ENCODE measurements at regions not wholly inside any gene's neighbourhood (a gene's known extent, or its start where the extent isn't known, plus 50 kb on each side); places are given as distances from the start of the nearest gene placed in this dataset.

DNA sequence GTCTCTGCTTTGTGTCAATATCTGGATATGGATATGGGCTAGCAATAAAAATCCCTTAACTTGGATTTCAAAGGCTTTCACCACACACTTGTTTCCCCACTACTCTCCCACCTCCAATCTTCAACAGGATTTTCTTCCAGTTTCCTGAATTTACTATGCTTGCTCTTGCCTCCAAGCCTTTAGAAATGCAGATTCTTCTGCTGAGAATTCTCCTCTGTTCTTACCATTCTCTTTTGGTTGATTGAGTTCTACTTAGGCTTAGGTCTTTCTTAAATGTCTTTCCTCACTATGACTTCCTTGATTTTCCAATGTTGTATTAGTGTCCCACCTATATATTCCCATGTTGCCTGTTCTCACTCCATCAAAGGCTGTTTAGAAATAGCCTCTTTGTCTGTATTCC lies 1502.4 kb upstream of the TENM4 start:
- Histone ChIP-seq H3K27ac (replicated peaks) (no peak overlapping the region), H3K4me3 (replicated peaks; ENCODE audit: insufficient read depth, low read length) (no peak overlapping the region), H3K27me3 (ENCODE audit: insufficient read depth, poor library complexity, severe bottlenecking) (no peaks in the 10 kb centered on the region)
- no peak for TF ChIP-seq GABPA (IDR thresholded peaks at IDR 0.05; ENCODE audit: low read depth)
- TF ChIP-seq POLR2AphosphoS5 (IDR thresholded peaks at IDR 0.05; ENCODE audit: low read depth) = no peak
- TF ChIP-seq, protein P1, sequence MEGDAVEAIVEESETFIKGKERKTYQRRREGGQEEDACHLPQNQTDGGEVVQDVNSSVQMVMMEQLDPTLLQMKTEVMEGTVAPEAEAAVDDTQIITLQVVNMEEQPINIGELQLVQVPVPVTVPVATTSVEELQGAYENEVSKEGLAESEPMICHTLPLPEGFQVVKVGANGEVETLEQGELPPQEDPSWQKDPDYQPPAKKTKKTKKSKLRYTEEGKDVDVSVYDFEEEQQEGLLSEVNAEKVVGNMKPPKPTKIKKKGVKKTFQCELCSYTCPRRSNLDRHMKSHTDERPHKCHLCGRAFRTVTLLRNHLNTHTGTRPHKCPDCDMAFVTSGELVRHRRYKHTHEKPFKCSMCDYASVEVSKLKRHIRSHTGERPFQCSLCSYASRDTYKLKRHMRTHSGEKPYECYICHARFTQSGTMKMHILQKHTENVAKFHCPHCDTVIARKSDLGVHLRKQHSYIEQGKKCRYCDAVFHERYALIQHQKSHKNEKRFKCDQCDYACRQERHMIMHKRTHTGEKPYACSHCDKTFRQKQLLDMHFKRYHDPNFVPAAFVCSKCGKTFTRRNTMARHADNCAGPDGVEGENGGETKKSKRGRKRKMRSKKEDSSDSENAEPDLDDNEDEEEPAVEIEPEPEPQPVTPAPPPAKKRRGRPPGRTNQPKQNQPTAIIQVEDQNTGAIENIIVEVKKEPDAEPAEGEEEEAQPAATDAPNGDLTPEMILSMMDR (IDR thresholded peaks at IDR 0.05; ENCODE audit: insufficient read depth, low read length) = no peak
- TF ChIP-seq SPI1 (IDR thresholded peaks at IDR 0.05; ENCODE audit: borderline replicate concordance, low read depth) = no peak
- TF ChIP-seq, protein P2, sequence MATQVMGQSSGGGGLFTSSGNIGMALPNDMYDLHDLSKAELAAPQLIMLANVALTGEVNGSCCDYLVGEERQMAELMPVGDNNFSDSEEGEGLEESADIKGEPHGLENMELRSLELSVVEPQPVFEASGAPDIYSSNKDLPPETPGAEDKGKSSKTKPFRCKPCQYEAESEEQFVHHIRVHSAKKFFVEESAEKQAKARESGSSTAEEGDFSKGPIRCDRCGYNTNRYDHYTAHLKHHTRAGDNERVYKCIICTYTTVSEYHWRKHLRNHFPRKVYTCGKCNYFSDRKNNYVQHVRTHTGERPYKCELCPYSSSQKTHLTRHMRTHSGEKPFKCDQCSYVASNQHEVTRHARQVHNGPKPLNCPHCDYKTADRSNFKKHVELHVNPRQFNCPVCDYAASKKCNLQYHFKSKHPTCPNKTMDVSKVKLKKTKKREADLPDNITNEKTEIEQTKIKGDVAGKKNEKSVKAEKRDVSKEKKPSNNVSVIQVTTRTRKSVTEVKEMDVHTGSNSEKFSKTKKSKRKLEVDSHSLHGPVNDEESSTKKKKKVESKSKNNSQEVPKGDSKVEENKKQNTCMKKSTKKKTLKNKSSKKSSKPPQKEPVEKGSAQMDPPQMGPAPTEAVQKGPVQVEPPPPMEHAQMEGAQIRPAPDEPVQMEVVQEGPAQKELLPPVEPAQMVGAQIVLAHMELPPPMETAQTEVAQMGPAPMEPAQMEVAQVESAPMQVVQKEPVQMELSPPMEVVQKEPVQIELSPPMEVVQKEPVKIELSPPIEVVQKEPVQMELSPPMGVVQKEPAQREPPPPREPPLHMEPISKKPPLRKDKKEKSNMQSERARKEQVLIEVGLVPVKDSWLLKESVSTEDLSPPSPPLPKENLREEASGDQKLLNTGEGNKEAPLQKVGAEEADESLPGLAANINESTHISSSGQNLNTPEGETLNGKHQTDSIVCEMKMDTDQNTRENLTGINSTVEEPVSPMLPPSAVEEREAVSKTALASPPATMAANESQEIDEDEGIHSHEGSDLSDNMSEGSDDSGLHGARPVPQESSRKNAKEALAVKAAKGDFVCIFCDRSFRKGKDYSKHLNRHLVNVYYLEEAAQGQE (IDR thresholded peaks at IDR 0.05; ENCODE audit: insufficient replicate concordance, low read depth) = no peak
- DNase-seq (ENCODE audit: low read depth in 1 of 2, low spot score in 1 of 2) = no peak

DNA sequence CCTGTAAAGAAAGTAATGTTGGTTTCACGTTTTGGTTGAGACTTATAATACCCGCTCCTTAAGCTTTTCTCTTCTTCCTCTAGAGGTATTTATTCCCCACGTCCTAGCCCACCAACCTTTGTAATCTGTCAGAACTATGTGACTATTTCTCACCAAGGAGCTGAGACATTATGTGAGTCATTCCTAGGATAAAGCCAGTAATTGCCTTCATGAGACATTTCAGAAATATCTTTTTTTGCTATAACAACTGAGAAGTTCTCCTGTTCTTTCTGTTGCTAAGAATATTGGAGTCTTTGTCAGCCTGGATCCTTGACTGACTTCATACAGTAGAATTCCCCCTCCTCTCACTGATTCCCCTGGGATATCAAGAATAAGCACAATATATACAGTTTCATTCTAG lies 1497.0 kb upstream of the TENM4 start:
- Histone ChIP-seq H3K27ac (replicated peaks) (no peak overlapping the region), H3K4me3 (replicated peaks; ENCODE audit: insufficient read depth, low read length) (no peak overlapping the region), H3K27me3 (ENCODE audit: insufficient read depth, poor library complexity, severe bottlenecking) (no peaks in the 10 kb centered on the region)
- TF ChIP-seq GABPA (IDR thresholded peaks at IDR 0.05; ENCODE audit: low read depth) (no peak), SPI1 (IDR thresholded peaks at IDR 0.05; ENCODE audit: borderline replicate concordance, low read depth) (no peak), POLR2AphosphoS5 (IDR thresholded peaks at IDR 0.05; ENCODE audit: low read depth) (no peak)
- TF ChIP-seq, protein P2 (IDR thresholded peaks at IDR 0.05; ENCODE audit: insufficient replicate concordance, low read depth) = no peak
- DNase-seq (ENCODE audit: low read depth in 1 of 2, low spot score in 1 of 2) = no peak

DNA sequence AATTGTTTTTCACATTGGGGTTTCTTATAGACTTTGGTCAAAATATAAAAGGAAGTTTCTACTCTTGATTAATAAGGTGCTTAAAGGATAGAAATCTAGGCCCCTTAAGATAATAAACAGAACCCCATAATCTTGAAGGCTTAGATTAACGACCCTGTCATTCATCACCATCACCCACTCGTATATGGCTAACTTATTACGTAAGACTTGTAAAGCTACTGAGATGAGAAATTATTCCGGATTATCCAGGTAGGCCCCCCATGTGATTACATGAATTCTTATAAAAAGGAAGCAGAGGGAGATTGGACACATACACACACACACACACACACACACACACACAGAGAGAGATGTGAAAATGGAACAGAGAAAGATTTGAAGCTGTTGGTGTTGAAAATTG lies 1489.2 kb upstream of the TENM4 start:
- TF ChIP-seq POLR2AphosphoS5 (IDR thresholded peaks at IDR 0.05; ENCODE audit: low read depth) = no peak
- TF ChIP-seq SPI1 (IDR thresholded peaks at IDR 0.05; ENCODE audit: borderline replicate concordance, low read depth) = no peak
- TF ChIP-seq, protein P1 (IDR thresholded peaks at IDR 0.05; ENCODE audit: insufficient read depth, low read length) = no peak
- TF ChIP-seq, protein P2 (IDR thresholded peaks at IDR 0.05; ENCODE audit: insufficient replicate concordance, low read depth) = no peak
- no peak for TF ChIP-seq GABPA (IDR thresholded peaks at IDR 0.05; ENCODE audit: low read depth)
- no peak overlapping the region for H3K27ac ChIP-seq (replicated peaks)

More for the DNA sequence above, 1489.2 kb upstream of the TENM4 start:
- H3K27me3 ChIP-seq (ENCODE audit: insufficient read depth, poor library complexity, severe bottlenecking) = no peaks in the 10 kb centered on the region
- H3K4me3 ChIP-seq (replicated peaks; ENCODE audit: insufficient read depth, low read length) = no peak overlapping the region
- no peak for DNase-seq (ENCODE audit: low read depth in 1 of 2, low spot score in 1 of 2)

Data from HL-60 (cell line).